Umbilical cord (tissue), 1 donor: ENCODE measurements at regions not wholly inside any gene's neighbourhood (a gene's known extent, or its start where the extent isn't known, plus 50 kb on each side); places are given as distances from the start of the nearest gene placed in this dataset.
A peak's percentile ranks its signal among the peaks of the same experiment; 100 is the strongest.

Experiments used
- DNase-seq: peaks from one replicate; pipeline ENCODE4 v3.0.0-alpha.2; 2015; ENCODE audit warnings: low spot score

GRCh38 chr6:150651808-150652470 lies 52.3 kb downstream of the PLEKHG1 start:
- DNase-seq = no peak

- no peak for DNase-seq
Measured at GRCh38 chr6:150652848-150653613, 53.3 kb downstream of the PLEKHG1 start.

GRCh38 chr6:150654608-150655007 lies 54.9 kb downstream of the PLEKHG1 start:
- no peak for DNase-seq

- no peak for DNase-seq
Measured at GRCh38 chr6:150656156-150656555, 56.5 kb downstream of the PLEKHG1 start.

GRCh38 chr6:150658421-150658820 lies 58.7 kb downstream of the PLEKHG1 start:
- peak; percentile 93 for DNase-seq

GRCh38 chr6:150659046-150659763 lies 59.5 kb downstream of the PLEKHG1 start:
- peak; percentile 72 for DNase-seq

- DNase-seq = peak; percentile 93
Measured at GRCh38 chr6:150661216-150662007, 61.7 kb downstream of the PLEKHG1 start.

GRCh38 chr6:150662814-150663213 lies 63.1 kb downstream of the PLEKHG1 start:
- no peak for DNase-seq

GRCh38 chr6:150664091-150664490 lies 64.4 kb downstream of the PLEKHG1 start:
- DNase-seq = no peak

- no peak for DNase-seq
Measured at GRCh38 chr6:150666071-150666470, 66.4 kb downstream of the PLEKHG1 start.

- DNase-seq = no peak
Measured at GRCh38 chr6:150667359-150667758, 67.7 kb downstream of the PLEKHG1 start.

- peak; percentile 95 for DNase-seq
Measured at GRCh38 chr6:150667977-150668716, 68.5 kb downstream of the PLEKHG1 start.

- DNase-seq = no peak
Measured at GRCh38 chr6:150668900-150669302, 69.2 kb downstream of the PLEKHG1 start.

- DNase-seq = no peak
Measured at GRCh38 chr6:150670311-150670710, 70.6 kb downstream of the PLEKHG1 start.

GRCh38 chr6:150672800-150673199 lies 73.1 kb downstream of the PLEKHG1 start:
- no peak for DNase-seq

GRCh38 chr6:150673720-150674346 lies 74.1 kb downstream of the PLEKHG1 start:
- DNase-seq = no peak

- no peak for DNase-seq
Measured at GRCh38 chr6:150676344-150676743, 76.7 kb downstream of the PLEKHG1 start.

GRCh38 chr6:150676772-150677171 lies 77.1 kb downstream of the PLEKHG1 start:
- no peak for DNase-seq

GRCh38 chr6:150680510-150680909 lies 80.8 kb downstream of the PLEKHG1 start:
- DNase-seq = no peak

- peak; percentile 54 for DNase-seq
Measured at GRCh38 chr6:150681578-150682395, 82.1 kb downstream of the PLEKHG1 start.
